ENCODE measurements at regions not wholly inside any gene's neighbourhood (a gene's known extent, or its start where the extent isn't known, plus 50 kb on each side); places are given as distances from the start of the nearest gene placed in this dataset.

DNA sequence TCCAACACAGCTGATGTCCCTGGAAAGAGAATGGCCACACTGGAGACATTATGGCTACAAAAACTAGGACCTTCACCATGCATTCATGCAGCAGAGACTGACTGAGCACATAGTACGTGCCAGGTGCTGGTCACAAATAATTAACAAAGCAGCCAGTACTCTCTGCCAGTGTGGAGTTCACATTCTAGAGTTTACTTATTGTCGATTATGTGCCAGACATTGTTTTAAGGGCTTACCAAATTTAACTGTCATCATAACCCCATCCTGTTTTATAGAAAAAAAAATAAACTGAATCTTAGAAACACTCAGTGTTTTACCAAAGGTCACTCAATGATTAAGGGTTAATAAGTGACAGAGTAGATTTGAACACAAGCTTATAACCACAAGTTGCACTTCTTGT is 143.3 kb downstream of the RRAGC start:
- DNase-seq, result no peak

GRCh38 chr1:38715415-38715814 is 144.2 kb downstream of the RRAGC start:
- DNase-seq, result no peak

GRCh38 chr1:38712046-38712445 is 147.5 kb downstream of the RRAGC start:
- DNase-seq, result no peak

DNA sequence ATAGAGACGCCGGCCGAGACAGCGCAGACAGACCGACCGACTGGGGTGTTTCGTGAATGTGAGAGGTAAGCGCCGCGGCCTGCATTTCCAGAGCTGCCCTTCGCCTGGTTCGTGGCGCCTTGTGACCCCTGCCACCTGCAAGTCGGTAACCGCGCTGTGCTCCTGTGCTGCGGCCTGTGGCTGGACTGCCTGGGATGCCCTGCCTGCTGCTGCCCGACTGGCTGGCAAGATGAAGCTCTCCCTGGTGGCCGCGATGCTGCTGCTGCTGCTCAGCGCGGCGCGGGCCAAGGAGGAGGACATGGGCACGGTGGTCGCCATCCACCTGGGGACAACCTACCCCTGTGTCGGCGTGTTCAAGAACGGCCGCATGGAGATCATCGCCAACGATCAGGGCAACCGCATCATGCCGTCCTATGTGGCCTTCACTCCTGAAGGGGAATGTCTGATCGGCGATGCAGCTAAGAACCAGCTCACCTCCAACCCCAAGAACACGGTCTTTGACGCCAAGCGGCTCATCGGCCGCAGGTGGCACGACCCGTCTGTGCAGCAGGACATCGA is 150.8 kb downstream of the RRAGC start:
- DNase-seq, result no peak

- DNase-seq, result no peak
Observed at GRCh38 chr1:38701088-38701487, 158.5 kb downstream of the RRAGC start.

DNA sequence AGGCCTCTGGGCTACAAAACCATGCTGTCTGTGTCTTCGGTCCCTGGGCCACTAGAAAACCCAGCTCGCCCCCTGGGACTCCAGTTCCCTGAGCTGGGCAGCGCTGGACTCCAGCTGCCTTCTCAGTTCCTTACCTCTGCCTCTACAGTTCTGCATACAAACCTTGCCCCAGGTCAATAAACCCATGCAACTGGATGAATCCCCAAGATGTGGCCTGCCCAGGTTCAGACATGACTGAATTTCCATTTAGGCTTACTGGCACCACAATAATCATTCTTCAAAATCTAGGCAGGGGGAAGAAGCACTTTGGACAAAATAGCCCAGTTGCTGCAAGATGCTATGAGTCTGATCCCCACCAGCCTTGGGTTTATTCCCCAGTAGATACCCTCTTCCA is 159.5 kb downstream of the RRAGC start:
- DNase-seq, result no peak

DNA sequence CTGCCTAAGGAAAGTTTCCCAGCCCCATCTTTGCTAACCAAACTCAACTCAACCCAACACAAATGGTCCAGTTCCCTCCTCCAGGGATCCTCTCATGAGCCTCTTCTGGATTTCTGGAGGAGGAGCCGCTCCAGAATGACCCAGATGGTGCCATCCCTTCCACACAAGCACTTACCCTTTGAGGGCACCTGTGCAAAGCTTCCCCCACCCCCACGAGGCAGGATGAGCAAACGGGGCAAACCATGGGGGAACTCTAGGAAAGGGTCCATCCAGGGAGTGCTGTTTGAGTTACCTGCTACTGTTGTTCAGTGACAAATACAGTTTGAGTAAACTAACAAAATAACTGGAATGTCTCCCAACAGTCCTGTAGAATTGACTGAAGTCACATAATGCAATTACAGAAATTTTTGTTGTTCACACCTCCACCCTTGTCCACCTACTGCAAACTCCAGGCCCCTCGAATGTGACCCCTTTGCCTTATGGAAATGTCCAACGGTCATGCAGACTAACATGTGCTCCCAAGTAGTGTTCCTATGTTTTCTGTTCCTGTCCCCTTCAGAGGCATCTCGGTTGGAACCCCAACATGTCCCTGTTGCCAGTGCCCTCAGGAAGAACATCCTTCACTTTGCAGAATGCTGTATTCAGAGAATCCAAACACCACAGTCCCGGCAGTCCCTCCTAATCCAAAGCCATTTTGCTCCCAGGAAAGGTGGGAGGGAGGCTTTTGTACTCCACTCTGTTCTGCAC is 160.1 kb downstream of the RRAGC start:
- no peak for DNase-seq

GRCh38 chr1:38697387-38697786 is 162.2 kb downstream of the RRAGC start:
- no peak for DNase-seq

- DNase-seq, result no peak
Observed at GRCh38 chr1:38696371-38696770, 163.2 kb downstream of the RRAGC start.

GRCh38 chr1:38693759-38694158 is 165.8 kb downstream of the RRAGC start:
- no peak for DNase-seq

GRCh38 chr1:38693031-38693430 is 166.5 kb downstream of the RRAGC start:
- no peak for DNase-seq

DNA sequence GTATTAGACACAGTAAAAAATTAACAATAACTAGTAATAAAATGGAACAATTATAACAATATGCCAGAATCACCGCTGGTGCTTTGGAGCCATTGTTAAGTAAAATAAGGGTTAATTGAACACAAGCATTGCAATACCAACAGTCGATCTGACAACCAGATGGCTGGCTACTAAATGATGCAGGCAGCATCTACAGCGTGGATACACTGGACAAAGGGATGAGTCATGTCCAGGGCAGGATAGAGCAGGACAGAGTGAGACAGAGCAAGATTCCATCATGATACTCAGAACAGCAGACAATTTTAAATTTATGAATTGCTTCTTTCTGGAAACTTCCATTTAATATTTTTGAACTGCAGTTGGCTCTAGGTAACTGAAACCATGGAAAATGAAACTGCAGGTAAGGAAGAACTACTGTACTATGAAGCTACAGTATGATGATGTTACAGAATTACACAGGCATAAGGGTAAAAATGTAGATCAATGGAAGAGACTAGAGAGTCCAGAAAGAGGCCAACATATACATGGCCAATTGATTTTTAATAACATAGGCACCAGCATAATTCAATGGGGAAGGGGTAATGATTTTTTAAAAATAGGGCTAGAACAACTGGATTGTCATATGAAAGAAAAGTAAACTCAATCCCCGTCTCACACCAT is 168.7 kb downstream of the RRAGC start:
- DNase-seq, result no peak

DNA sequence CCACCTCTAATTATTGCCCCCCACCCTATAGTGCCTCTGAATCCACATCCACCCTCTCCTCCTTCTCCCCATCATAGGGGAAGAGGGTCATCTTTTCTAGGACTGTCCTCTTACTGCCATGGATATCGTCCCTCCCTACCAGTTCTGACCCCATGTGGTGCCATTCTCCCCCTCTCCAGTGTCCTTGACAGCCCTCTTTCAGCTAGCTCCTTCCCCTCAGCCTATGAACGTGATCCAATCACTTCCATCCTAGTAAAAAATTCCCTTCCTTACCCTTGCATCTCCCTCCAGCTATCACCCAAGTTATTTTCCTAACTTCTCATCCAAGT is 172.7 kb downstream of the RRAGC start:
- DNase-seq, result no peak

DNA sequence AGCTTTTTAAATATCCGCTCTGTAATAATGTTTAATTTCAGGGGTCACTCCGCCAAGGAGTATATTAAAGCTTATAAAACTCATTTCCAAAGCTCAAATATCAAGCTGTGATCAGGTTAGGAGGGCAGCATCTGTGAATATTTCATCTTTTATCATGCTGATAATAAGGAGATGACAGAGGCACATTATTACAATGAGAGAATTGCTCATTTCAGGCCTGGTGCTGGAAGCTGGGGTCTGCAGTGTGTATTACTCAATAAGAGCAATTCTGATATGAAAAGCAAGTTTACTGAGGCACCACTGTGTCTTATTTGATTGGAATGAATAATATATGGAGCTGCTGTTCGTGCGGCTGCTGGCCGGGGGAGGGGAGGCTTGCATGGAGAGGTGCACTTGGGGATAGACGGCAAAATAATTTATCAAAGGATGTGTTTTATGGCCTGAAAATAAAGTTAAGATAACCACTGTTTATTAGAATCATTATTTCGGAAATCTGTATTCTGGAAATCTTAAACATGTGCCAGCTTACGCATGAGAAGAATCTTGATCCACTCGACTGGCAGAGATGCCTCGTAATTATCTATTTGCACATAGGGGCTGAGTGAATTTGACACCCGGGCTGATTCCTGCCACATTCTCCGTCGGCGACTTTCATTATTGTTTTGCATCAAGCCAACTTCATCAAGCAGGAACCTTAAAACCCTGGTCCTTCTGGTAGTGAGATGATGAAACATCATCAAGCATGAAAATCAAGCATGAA is 173.2 kb downstream of the RRAGC start:
- DNase-seq, result no peak

DNA sequence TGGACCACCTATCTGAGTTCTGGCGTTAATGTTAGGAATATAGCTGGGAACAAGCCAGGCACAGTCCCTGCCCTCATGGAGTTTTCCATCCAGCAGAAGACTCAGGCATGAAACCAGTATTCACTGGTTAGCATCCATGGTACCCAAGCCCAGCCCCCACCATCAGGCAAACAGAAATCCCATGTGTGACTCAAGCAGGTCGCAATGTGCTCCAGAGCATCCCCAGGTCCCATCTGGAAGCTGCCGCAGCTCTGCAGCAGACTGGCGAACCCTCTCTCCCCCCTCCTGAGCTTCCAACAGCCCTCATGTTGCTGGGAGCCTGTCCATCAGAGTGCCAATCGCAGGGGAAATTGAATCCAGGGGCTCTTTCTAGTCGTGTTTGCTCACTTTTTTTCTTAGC is 174.2 kb downstream of the RRAGC start:
- DNase-seq, result no peak

- DNase-seq, result no peak
Observed at GRCh38 chr1:38680801-38681510, 178.6 kb downstream of the RRAGC start.

GRCh38 chr1:38677756-38678155 is 181.8 kb downstream of the RRAGC start:
- no peak for DNase-seq

GRCh38 chr1:38677311-38677710 is 182.3 kb downstream of the RRAGC start:
- DNase-seq, result no peak

DNA sequence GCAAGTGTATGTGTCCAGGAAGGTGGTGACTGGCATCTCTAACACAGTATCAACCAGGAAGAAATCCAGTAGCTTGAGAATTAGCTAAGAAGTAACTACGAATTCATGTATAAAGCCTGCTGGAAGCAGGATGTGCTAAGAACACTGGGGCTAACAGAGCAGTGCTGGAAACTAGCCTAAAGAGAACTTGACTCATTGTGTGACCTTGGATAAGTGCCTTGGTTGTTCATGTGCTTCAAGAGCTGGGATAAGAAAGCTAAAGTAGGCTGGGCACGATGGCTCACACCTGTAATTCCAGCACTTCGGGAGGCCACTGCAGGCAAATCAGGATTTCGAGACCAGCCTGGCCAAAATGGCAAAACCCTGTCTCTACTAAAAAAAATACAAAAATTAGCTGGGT is 186.9 kb downstream of the RRAGC start:
- no peak for DNase-seq

GRCh38 chr1:38671221-38671620 is 188.4 kb downstream of the RRAGC start:
- DNase-seq, result no peak

DNA sequence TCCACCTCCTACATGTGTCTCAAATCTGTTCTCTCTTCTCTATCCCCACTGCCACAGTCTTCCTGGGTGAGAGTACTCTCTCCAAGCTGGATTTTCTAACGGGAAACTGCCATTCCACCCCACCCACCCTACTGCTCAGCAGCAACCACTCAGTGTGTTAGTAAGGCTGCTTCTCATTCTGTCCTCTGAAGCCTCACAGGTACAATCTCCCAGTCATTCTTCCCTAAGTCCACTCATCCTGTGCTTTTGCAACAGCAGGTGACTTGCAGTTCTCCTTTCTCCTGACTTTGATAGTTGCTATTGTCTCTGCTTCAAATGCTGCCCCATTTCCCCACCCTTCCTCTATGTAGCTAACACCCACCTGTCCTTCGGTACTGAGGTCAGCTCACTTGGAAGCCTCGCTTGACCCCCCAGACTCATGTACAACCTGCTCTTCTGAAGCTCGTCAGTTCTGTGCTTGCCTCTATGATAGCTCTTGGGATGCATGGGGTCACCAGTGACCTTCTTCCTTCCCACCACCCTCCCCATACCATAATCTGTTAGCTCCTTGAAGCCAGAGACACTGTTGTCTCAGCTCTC is 188.9 kb downstream of the RRAGC start:
- DNase-seq, result no peak

DNA sequence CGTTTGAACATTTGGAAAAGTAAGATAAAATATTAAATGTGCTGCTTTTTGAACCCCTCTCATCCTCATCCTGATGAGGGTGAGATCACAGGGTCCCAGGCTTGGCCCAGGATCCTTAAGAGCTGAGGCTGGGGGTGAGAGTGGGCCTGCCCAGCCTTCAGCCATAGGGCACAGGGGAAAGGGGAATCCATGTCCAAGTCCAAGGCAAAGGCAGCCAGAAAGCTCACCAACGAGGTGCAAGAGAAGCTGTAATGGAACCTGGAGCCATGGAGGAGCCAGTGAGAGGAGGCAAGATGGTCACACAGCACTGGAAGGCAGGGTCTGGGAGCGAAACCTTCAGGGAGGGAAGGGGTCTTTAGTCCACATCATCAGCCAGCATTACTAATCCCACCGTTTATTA is 191.9 kb downstream of the RRAGC start:
- DNase-seq, result no peak

GRCh38 chr1:38662126-38662525 is 197.4 kb downstream of the RRAGC start:
- DNase-seq, result no peak

Measured in stimulated activated CD4-positive, alpha-beta T cell treated with anti-CD3 and anti-CD28 coated beads, Interleukin-4, amount 100 ng/mL, for 24 hours (primary cell).